NOMO-1 treated with dmso at 0.1 percent for 144 hours (cell line): ENCODE measurements at regions not wholly inside any gene's neighbourhood (a gene's known extent, or its start where the extent isn't known, plus 50 kb on each side); places are given as distances from the start of the nearest gene placed in this dataset.

Experiments used
- DNase-seq: peaks from one replicate; lab custom pipeline; 2025; ENCODE audit not compliant: unreplicated experiment; lab: John Stamatoyannopoulos, UW

DNA sequence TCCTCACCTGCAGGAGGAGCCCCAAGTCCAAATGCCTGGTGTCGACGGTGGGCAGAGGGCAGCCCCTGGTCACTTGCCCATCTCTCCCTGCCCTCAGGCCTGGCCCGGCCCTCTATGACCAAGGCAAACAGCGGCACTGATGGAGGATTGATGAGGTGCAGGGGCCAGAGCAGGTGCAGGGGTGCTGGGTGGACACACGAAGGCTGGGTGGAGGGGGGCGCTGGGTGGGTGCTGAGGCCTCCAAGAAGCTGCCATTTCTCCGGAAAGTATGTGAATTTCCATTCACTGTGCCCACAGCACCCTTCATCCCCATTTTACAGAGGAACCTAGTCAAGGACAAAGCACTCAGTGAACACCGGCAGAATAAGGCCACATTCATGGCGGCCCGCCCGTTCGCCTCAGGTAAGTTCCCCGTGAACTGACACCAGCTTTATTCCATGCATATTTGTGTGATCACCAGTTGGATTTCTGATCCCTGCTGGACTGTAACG lies 143.8 kb upstream of the PPP1R26 start:
- no peak for DNase-seq

DNA sequence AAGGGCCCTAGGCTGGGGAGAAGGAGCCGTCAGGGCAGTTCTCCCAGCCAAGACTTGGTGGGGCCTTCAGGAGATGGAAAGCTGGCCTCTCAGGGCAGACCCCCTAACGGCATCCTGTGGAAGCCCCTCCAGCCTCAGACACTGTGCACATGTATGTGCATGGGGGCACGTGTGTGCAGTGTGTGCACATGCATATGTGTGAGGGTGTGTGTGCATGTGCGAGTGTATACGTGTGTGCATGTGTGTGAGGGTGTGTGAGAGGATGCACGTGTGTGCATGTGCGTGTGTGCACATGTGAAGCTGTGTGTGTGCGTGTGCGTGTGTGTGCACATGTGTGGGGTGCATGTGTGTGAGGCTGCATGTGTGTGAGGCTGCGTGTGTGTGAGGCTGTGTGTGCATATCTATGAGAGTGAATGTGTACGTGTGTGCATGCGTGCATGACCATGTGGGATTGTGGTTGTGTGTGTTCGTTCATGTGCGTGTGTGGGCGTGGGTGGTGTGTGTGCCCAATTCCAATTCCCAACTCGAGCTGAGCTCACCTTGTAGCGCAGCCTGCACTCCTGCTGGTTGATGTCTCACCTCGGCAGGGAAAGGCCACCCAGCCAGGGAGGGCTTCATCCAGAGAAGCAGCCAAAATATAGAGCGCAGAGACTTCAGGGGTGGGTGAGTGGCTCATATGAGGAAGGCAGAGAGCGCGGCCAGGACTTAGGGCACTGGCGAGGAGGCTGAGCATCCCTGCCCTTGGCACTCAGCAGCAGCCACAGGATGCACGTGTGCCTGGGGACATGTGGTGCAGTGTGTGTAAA lies 142.7 kb upstream of the PPP1R26 start:
- no peak for DNase-seq

DNA sequence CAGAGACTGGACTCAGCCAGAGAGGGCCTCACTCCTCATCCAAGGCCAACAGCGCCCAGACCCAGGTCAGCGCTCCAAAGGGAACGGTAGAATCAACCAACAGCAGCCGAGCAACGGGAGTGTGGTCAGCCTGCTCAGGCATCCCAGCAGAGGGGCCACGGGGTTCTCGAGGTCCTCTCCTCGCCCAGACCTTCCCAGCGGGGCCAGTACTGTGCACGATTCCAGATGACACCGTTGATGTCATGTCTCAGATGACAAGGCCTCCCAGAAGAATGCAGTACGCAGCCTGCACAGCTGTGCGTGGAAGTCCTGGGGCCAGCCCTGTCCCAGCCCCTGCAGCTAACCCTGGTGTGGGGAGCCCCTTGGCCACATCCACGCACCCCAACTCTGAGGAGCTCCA lies 141.0 kb upstream of the PPP1R26 start:
- DNase-seq, result no peak

DNA sequence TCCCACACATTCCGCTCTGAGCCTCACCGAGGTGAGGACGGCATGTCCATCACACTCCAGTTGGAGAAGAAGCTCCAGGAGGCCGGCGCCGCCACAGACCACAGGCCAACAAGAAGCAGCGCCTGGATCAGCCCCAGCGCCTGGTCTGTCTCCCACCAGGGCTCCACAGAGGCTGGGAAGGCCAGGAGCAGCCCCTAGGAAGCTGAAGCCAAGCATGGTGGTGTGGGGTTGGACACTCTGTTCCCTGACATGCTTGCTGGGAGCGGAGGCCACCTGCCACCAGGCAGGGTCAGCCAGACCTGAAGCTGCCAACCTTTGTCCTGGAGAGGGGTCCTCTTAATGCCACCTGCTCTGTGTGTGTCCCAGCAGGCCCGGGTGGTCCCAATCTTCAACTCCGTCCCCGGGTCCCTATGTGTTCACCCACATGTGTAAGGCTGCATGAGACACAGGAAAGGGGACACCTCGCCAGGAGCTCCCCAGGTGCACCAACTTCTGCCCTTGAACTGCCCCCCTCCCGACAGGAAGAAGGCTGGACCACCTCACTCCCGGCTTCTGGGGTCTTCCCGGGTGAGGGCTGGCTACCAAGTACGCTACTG lies 140.1 kb upstream of the PPP1R26 start:
- no peak for DNase-seq

DNA sequence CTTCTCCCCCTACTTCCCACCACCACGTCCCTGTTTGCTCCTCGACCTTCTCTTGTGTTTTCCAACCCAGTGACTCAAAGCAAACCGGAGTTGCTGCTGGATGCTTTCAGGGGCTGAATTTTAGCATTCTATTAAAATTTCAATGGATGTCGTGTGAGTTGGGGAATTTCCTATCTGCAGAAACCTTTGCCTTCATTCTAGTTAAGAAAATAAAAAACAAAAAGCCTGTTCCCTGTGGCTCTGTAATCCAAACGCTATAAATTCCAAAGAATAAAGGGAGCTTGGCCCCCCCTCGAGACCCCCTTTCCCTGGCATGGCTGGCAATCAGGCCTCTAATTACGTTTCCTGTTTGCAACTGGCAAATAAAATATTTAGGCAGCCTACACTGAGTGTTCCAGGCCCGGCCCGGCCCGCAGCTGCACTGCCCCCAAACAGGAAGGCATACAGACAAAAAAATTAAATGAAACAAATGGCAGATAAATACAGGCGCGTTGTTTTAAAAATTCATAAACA lies 139.4 kb upstream of the PPP1R26 start:
- no peak for DNase-seq

DNA sequence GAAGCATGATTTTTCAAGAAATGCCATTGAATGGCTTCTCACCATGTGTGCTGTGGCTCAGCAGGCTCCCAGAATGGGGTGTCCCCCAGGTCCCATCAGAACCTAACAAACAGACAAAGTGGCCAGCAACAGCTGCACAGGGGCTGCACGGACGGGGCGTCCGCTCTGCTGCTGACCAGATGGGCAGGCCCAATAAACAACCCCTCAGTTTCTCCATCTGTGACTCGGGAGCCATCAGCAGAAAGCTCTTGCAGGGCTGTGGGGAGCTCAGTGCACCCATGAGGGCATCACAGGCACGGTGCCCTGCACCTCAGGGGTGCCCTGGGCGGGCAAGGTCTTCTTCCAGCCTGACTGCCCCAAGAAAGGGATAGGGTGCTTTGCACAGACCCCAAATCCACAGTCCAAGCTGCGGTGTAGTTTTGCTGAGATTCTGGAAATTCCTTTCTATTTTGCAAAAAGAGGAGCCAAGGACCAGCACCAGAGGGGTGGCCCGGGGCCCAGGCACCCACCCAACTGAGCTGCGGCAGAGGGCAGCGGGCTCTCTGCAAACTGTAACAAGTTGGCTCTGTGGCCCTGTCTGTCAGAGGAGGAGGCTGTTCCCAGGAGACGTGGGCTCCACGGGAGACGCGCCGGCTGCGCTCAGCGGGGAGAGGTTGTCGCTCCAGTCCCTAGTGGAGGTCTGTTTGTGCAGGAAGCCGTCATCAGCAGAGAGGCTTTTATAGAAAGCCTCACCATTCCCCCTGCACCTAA lies 138.7 kb upstream of the PPP1R26 start:
- no peak for DNase-seq

DNA sequence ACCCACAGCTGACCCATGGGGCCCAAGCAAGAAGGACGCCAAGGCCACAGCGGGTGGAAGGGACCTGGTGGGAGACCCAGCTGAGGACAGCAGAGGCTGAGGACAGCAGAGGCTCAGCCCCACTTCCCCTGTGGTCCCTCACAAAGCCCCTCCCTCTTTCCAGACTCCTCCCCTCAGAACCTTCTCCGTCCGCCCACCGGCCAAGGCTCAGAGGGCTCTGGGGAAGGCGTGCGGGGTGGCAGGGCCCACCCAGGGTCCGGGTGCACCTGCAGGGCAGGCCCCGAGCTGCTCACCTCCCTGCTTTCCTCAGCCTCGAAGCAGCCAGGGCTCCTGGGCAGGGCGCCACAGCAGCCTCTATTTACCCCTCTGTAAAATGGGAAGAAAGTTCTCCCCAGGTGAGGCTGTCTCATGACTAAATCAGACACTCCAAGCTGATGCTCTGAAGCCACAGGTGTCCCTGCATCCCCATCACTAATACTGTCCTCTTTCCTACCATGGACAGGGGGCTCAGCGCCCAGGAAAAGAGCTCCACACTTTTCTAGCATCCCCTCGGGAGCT lies 137.9 kb upstream of the PPP1R26 start:
- no peak for DNase-seq

DNA sequence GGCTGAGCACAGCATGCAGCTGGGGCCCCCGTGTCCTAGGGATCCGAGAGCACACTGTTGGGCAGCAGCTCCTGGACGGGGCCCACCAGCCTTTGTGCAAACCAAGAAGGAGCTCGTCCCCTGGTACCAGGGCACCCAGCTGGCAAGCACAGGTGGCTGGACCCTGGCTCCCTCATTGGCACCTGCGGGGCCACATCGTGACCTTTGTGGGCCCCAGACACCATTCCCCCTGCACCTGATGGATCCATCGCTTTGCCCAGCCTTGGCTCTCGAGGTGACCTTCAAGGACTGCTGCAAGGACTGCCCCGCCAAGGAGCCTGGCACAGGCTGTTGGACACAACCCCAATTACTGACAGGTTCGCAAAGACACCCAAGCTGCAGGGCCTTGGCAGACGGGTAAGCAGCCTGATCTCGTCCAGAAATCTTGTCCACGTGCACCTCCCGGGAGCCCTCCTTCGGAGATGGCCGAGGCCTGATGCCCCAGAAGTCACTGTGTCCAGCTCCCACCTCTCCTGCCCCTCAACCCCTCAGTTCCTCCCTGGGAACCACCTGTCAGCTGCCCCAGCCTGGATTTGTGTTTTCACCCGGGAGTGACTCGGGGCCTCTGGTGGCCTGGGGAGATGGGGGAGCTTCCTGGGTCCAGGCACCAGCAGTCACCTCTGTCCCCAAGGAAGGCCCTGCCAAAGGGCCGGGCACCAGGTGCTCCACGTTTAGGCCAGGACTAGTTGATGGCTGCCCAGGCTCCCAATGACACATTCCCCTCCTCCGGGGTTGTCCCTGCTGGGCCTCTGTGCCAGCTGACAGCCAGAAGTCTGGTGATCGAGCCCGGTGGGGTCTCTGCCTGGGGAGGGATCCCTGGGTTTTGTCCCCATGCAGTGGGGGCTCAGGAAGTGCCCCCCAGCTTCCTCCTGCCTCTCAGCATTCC lies 137.1 kb upstream of the PPP1R26 start:
- DNase-seq, result no peak

DNA sequence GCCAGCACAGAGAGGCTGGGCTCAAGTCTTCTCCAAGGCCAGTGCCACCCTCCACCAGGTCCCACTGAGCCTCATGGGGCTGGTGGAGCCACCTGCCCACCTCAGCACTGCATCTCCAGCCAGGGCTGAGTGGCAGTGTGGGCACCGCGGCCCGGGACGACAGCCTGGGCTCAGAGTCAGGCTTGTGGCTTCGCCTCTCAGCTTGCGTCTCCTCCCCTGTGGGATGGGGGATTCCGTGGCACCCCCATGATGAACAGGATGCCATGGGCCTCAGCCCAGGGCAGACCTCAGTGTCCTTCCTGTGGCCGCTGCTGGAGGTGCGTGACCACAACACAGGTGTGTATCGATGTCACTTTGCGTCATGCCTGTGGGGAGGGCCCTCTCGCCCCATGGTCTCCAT lies 136.4 kb upstream of the PPP1R26 start:
- no peak for DNase-seq

DNA sequence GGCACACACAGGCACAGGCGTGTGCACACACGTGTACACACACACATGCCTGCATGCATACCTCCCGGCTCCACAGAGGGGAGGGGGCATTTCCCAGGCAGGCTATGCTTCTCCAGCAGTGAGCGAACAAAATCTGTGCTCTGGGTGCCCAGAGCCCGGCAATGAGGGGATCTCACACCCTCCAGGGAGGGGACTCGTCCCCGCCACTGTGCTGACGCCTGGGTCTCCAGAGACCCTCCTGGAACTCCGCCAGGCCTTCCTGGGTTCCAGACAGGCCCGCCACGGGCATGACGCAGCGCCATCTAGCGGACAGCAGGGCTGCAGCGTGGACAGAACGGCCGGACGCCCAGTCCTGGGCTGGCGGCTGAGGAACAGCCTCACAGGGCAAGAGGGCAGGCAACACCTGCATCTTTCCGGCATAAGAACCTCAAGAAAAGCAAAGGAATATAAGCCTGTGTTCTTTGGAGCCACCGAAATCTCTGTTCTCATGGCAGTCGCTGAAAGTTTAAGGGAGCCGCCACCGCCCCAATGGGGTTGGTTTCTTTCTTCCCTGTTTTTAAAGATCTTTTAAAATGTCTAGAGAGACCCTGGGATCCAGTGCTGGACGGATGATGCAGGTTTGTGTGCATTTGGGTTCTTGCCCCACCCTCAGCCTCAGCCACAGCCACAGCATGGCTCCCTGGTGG lies 135.6 kb upstream of the PPP1R26 start:
- peak; percentile 24 for DNase-seq

DNA sequence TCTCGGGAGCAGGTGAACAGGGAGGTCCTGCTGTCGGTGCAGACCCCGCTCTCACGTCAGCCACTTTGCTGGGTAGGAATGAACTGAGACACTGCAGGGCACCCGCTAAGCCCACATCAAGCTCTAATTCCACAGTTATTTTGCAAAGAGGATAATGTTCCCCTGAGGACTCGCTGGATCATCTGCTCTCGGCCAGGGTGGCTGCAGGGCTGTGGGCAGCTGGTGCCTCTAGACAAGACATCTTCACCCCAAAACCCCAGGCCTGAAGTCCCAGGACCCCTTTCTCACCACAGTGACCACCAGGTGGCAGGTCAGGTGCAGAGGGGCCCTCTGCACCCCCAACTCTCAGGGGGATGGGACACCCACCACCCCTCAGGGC lies 135.1 kb upstream of the PPP1R26 start:
- no peak for DNase-seq

DNA sequence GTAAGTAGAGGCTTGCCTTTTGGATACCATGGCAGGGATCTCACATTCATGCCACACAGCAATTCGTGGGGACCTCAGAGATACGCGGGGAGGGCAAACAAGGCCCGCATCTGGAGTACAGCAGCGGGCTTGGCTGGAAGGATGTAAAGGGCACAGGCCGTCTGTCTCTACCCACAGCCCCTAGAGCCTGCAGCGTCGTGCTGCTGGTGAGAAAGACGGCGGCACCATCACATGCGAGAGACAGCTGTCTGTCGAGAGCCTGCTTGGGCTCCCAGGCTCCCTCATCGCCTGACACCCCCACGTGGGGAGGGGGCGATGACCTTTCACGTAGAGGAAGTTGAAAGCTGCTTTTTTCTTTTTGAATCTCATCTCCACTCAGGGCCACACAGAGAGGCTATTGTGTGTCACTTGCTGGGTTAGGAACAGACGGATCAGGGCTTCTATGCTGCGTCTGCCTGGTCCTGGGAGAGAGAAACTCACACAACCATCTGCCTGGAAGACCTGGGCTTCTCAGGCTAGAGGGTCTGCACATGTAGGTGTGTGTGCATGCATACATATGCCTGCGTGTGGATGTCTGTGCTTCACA lies 134.6 kb upstream of the PPP1R26 start:
- DNase-seq, result no peak

DNA sequence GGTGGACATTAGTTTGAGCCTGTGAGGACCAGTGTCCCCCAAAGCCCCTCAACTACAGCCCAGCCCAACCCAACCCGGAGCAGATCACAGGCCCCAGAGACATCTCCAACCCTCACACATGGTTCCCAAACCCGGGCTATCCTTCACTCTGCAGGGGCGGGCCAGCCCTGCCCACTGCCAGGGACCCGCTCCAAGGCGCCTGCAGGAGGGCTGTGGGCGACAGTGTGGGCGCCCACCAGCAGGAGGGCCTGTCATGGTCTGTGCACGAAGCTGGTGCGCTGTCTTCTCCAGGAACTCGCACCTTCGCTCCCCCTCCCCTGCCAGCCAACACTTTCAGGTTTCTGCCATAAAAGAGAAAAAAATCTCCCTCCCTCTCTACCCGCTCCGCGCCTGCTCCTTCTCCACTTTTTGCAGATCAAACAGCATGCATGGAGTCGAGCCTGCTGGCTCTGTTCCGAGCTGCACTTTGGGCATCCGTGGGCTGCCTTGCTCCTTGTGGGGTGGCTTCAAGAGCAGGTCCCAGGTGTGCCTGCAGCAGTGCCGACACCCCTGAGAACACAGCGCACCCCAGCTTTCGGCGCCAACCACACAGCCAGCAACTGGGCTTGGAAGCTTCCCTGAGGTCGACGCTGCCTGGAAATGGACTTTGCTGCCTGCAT lies 133.7 kb upstream of the PPP1R26 start:
- DNase-seq, result no peak

DNA sequence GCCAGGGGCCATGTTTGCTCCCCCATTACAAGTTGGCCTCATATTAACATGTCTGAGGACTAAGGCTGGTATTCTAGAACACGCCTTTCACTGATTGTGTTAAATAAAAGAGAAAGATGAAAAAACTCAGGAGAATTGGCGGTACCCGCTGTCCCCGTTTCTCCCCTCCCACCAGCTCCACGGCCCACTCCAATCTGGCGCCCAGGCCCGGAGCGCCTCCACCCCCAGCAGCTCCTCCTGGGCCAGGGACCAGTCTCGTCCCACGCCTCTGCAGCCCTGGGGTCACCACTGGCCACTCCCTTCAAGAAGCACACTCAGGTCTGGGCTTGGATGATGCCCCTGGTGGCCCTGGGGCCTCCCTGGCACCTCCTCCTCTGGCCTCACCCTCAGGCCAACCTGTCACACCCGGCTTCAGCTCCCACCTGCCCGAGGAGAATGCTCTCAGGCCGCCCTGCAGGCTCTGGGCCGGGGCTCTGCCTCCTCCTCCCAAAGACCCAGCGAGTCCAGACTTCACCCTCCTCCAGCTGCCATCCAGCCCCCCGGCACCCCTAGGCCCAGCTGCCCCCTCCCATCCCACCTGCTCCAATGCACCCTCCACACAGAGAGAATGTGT lies 133.0 kb upstream of the PPP1R26 start:
- no peak for DNase-seq

DNA sequence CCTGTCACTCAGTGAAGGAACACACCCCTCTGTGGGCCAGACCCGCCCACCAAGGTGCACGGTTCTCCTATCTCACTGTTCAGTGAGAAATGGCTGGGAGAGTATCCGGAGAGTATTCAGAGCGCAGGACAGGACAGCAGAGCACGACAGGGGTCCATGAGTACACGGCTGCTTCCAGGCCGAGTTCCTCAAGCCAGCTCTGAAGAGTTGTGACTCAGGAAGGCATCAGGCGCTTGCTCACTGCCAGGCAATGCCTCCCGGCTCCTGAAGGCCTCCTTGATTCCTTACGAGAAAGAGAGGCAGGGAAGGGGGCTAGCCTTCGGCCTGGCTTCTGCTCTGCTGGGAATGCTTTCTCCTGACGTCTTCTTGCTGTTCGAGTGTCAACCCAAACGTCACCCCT lies 132.1 kb upstream of the PPP1R26 start:
- DNase-seq, result no peak

DNA sequence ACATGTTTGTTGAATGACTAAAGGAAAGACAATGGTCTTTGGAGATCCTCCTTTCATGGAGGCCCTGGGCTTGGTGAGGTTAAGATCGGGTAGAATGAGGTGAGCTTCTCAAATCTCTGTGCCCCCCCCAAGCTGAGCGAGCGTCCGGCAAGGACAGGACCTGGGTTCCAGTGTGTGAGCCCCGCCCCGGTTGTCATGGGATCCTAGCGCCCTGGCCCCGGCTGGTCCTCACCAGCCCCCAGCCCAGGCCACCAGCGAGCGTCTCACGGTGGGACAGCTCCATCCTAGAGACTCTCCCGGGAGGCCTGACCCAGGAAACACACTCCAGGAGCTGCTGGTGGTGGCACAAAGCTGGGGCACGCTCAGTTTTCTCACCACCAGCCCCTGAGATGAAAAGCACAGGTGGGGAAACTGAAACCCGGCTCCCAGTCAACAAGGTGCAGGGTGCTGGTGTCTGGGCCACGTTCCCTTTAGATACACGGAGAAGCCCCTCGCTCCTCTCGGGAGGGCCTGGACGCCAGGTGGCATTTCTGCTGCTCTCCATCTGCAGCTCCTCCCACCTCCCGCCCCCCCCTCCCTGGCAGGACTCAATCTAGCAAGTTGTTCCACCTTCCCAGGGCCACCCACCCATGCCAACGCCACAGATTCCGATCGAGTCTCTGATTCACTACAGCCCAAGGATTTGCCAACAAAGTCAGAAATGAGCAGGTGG lies 131.3 kb upstream of the PPP1R26 start:
- no peak for DNase-seq

DNA sequence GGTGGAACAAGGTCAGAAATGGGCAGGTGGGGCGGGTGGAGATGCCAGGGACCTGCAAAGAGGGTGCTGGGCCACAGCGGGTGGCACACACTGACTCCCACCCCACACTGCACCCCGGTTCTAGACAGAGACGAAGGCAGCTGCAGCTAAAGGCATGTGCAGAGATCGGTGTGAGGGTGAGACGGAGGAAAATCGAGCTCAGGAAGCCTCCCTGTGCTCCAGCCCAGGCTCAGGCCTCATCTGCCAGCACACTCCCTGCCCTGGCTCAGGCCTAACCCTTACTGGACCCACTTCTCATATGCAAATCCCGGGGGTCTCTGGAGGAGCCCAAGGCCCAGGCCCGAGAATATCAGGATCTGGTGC lies 130.8 kb upstream of the PPP1R26 start:
- no peak for DNase-seq
